Right cardiac atrium (tissue), 5 donors: ENCODE measurements at regions not wholly inside any gene's neighbourhood (a gene's known extent, or its start where the extent isn't known, plus 50 kb on each side); places are given as distances from the start of the nearest gene placed in this dataset.

Experiments
- ATAC-seq, 2 donors: fragments of 200-7000 bp; cut with Tn5 transposase; one replicate each; pipeline versions ENCODE4 v1.8.0 to v1.9.1; 2020; ENCODE audit warnings: moderate library complexity in 2 of 2, mild to moderate bottlenecking in 1 of 2
- DNase-seq, 3 donors: peaks; one replicate each; pipeline ENCODE4 v3.0.0-alpha.2; 2020
- H3K27ac ChIP-seq: one replicate; pipeline ENCODE4 v1.5.1; 2013; ENCODE audit warnings: mild to moderate bottlenecking, low read length, control low read depth, moderate library complexity
- H3K27me3 ChIP-seq: one replicate; pipeline ENCODE4 v1.6.1; 2013; ENCODE audit not compliant: control insufficient read depth, insufficient read depth
- H3K4me1 ChIP-seq: one replicate; pipeline ENCODE4 v1.6.1; 2013; ENCODE audit warnings: low read length; ENCODE audit not compliant: control insufficient read depth, insufficient read depth
- H3K4me3 ChIP-seq: one replicate; pipeline ENCODE4 v1.5.1; 2013; ENCODE audit warnings: low read length, control low read depth
- H3K9me3 ChIP-seq: one replicate; pipeline ENCODE4 v1.6.1; 2013; ENCODE audit warnings: low read length; ENCODE audit not compliant: control insufficient read depth
- WGBS: extraction: QIAGEN DNeasy Blood & Tissue Kit; methylation state at CpG from one replicate; pipeline ENCODE4 v1.1.7; 2013; 5-methylcytosine and 5-hydroxymethylcytosine counted together
- intact Hi-C, 4 donors: fragments of 100-400 bp; cut with DNase I; formaldehyde crosslinking; loops; one replicate each; pipeline versions ENCODE4 v1.11.0 to v1.14.0; 2022 to 2023
- donor health status: healthy with polysubstance abuse.
- donor health status: DM: no; HTN: yes; CAD: no.
- donor health status: DM: no; HTN: no; CAD: no.
- donor health status: DM: no; HTN: yes; CAD: no; lungs with severe emphysema.
- donor health status: DM: yes; HTN: yes; CAD: no.

DNA sequence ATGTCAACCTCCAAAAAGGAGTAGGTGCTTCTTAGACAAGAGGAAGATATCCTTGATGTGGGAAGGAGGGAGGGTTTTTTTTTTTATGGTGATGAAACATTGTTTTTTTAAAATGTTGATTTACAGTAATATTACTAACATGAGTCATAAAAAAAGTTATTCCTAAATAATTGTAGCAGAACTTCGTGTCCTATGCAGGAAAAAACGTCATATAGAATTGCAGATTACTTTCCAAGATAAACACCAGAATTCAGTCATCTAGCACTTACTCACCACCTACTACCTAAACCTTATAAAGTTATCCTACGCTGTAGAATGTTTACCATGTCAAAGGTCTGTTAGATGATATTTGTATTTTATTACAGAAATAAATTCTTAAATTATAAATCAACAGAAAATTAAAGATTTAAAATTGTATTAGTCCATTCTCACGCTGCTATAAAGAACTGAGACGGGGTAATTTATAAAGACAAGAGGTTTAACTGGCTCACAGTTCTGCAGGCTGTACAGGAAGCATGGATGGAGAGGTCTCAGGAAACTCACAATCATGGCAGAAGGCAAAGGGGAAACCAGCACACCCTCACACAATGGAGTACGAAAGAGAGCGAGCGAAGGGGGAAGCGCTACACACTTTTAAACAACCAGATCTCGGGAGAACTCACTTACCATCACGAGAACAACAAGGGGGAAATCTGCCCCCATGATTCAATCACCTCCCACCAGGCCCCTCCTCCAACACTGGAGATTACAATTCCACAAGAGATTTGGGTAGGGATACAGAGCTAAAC lies 105.2 kb upstream of the NEBL start:
- Histone ChIP-seq H3K27ac (no peak overlapping the region), H3K4me1 (no peaks in the 10 kb centered on the region), H3K27me3 (no peaks in the 10 kb centered on the region), H3K4me3 (no peak overlapping the region), H3K9me3 (no peaks in the 10 kb centered on the region)
- intact Hi-C loops: no loop called here
- DNase-seq (no peak), ATAC-seq (no peak)
- 72% methylated on average over 11 of the region's 11 CpGs for WGBS

DNA sequence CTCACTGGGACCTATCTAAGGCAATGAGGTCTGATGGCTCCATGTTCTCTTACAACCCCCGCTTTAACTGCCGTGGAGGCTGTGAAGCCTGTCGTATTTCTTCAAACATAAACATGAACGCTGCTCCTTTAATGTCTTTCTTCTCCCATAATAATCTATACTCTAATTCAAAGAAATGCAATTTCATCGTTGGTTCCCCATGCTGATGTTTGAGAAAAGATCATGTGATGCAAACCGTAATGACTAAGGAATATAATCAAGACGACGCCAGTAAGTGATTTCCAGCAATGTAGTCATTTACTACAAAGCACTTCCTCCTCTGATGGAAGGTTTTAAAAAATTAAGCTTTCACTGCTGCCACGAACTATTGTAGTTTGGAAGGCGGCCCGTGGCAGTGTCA lies 102.6 kb upstream of the NEBL start:
- intact Hi-C loops: no loop called here
- DNase-seq (no peak), ATAC-seq (no peak)
- no peaks in the 10 kb centered on the region for H3K9me3 ChIP-seq
- no peaks in the 10 kb centered on the region for H3K4me1 ChIP-seq
- WGBS: 92% methylated on average over 11 of the region's 11 CpGs
- H3K27ac ChIP-seq: no peak overlapping the region
- no peak overlapping the region for H3K4me3 ChIP-seq
- no peaks in the 10 kb centered on the region for H3K27me3 ChIP-seq

DNA sequence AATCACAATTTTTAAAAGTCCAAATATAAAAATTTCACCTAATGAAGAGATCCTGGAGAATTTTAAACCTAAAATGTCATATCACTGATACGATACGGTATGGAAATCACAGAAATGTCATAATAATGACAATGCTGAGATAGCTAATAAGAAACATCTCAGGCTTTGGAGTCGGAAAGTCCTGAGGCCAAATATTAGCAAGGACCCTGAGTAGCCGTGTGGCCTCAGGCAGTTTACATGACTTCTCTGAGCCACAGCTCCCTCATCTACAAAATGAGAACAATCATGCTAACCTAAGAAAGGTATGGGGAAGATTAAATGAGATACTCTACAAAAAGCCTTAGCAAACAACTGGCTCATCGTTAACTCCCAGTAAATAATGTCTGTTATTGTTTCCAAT lies 100.9 kb upstream of the NEBL start:
- H3K4me1 ChIP-seq: no peaks in the 10 kb centered on the region
- H3K27me3 ChIP-seq: no peaks in the 10 kb centered on the region
- DNase-seq: no peak
- no peak for ATAC-seq
- WGBS: 92% methylated on average over 5 of the region's 5 CpGs
- intact Hi-C loops: no loop called here
- no peak overlapping the region for H3K4me3 ChIP-seq
- no peak overlapping the region for H3K27ac ChIP-seq
- no peaks in the 10 kb centered on the region for H3K9me3 ChIP-seq

DNA sequence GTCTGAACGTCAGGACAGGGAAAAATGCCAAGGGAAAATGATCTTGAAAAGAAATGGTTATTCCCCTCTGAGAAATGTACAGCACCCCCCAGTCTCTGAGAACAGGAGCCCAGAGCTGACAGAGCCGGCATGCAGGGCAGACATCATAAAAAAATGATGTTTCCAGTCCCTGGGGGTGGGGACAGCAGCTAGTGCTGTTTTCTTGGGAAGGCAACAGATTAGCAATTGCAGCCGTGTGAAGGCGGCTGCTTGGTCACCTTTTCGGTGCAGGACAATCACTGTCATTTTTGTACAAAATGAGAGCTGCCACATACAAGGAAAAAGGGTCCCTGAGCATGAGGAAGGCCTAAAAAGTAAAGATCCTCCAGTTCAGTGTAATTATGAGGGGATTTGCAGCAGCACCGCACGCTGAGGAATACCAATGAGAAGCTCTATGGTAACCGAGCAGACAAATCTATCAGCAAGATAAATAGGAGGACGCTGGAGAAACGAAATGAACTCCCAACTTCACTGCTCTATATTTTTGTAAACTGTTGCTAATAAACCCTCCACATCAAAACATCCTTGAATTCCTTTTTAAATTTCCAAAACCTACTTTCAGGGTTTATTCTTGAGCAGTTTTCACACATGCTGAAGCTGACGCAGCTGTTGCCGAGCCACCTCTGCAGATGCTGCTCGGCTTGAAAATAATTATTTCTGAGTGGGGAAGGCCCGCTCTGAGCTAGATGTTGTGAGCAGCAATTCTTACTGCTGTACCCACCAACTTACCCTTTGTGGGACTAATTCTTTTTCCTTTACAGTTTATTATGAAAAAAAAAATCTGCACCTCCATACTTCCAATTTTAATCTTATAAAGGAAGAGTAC lies 98.2 kb upstream of the NEBL start:
- WGBS: 33% methylated on average over 14 of the region's 14 CpGs
- Histone ChIP-seq H3K4me1 (no peaks in the 10 kb centered on the region), H3K27me3 (no peaks in the 10 kb centered on the region), H3K4me3 (peak overlapping the region; percentile 8), H3K27ac (no peak overlapping the region), H3K9me3 (no peaks in the 10 kb centered on the region)
- DNase-seq (no peak), ATAC-seq (peak in 1 of 2 donors; percentile 33)
- intact Hi-C loops: no loop called here

DNA sequence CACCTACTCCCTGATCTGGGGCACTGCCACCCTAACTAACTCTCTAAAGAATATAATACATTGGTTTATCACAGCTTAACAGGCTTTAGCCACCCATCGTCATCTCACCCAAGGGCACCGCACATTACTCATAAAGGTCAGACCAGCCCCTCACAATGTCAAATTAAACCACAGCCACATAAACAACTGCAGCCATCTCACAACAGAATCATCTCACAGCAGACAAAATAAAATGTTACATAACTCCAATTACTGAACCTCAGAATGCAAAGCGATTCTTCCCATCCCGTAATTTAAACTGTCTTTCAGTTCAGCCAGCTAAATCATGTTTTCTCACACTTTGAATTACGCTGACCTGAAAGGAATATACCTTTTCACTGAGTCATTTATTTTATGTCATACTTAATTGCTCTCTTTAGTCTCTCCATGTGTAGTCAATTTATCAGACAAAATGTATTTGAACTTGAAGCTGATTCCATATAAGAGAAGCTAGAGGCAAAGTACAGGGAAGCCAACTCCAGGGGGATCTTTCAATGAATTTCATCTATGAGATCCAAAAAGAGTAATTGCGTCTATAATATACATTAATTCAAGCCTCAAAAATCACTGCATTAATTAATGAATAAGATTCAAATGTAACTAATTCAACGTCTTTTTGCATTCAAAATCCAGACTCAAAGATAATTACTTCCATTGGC lies 96.9 kb upstream of the NEBL start:
- 96% methylated on average over 7 of the region's 7 CpGs for WGBS
- Histone ChIP-seq H3K4me1 (no peaks in the 10 kb centered on the region), H3K4me3 (no peak overlapping the region), H3K27me3 (no peaks in the 10 kb centered on the region), H3K27ac (no peak overlapping the region), H3K9me3 (no peaks in the 10 kb centered on the region)
- no peak for DNase-seq
- ATAC-seq: no peak
- intact Hi-C loops: no loop called here

DNA sequence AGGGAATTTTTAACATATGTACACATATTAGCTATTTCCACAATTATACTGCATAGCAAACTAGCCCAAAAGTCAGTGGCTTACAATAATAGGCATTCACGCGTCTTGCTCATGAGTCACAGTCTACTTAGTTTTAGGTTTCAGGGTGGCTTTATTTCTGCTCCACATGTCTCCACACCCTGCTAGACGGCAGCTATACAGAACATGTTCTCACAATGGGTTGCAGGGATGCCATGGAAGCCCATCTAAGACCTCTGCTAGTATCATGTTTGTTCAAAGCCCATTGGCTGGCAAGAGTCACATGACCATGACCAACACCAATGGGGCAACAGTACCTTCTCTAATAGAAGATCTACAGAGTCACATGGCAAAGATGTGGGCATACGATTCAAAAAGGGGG lies 96.3 kb upstream of the NEBL start:
- Histone ChIP-seq H3K27ac (no peak overlapping the region), H3K9me3 (no peaks in the 10 kb centered on the region), H3K4me3 (no peak overlapping the region), H3K27me3 (no peaks in the 10 kb centered on the region), H3K4me1 (no peaks in the 10 kb centered on the region)
- 94% methylated on average over 4 of the region's 4 CpGs for WGBS
- intact Hi-C loops: no loop called here
- DNase-seq (no peak), ATAC-seq (no peak)

DNA sequence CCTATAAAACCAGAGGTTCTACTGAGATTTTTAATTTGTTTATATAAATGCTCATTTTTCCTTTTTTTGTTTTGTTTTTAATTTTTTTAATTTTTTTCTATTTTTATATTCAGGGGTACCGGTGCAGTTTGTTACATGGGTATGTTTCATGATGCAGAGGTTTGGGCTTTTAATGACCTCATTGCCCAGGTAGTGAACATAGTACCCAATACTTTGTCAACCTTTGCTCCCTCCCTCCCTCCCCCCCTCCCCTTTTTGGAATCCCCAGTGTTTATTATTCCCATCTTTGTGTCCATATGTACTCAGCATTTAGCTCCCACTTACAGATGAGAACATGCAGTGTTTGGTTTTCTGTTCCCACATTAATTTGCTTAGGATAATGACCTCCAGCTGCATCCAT lies 94.4 kb upstream of the NEBL start:
- DNase-seq: no peak
- WGBS: 90% methylated on average over 1 of the region's 1 CpG
- Histone ChIP-seq H3K4me1 (no peaks in the 10 kb centered on the region), H3K27me3 (no peaks in the 10 kb centered on the region), H3K4me3 (no peak overlapping the region), H3K9me3 (no peaks in the 10 kb centered on the region), H3K27ac (no peak overlapping the region)
- ATAC-seq: no peak
- intact Hi-C loops: no loop called here

DNA sequence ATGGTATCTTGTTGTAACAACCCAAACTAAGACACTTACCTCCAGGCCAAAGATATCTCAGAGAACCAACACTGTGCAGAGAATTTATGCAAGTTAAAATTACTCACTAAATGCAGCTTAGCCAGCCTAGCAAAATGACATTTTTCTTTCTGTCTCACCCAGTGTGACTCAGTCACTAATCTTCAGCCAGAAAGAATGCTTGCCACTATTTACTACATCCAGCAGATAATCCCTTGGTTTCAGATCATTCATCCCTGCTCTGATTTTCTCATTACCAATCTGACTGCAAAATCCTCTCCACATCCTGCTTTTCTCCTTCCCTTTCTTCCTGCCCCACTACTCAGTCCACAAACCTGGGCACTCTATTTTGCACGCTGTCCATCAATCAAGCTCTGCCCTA lies 93.5 kb upstream of the NEBL start:
- WGBS: 88% methylated on average over 1 of the region's 1 CpG
- DNase-seq: no peak
- Histone ChIP-seq H3K4me3 (no peak overlapping the region), H3K27me3 (no peaks in the 10 kb centered on the region), H3K4me1 (no peaks in the 10 kb centered on the region), H3K27ac (no peak overlapping the region), H3K9me3 (no peaks in the 10 kb centered on the region)
- peak in 1 of 2 donors; percentile 35 for ATAC-seq
- intact Hi-C loops: no loop called here

DNA sequence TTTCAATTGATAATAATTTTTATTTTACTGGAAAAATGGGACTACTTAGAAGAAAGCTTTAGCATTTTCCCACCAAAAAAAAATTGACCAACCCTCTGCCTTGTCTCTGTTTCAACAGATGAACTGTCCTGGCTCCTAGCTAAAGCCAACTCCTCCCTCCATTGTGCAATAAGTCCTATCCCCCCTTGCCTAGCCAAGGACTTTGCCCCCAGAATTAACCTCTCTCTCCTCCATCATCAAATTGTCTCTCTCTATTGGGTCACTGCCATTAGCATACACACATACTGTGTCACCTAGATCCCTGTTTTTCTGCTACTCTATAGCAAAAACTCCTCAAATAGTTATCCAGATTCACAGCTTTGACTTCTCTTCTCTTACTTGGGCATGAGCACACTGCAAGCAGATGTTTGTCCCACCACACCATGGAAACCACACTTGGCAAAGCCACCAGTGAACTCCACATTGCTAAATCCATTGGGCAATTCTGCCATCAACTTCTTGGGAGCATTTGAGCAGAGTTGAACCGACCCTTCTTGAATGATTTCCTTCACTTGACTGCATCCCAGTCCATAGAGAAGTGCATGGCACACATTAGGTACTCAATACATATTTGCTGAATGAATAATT lies 91.4 kb upstream of the NEBL start:
- Histone ChIP-seq H3K4me3 (no peak overlapping the region), H3K27ac (no peak overlapping the region), H3K9me3 (no peaks in the 10 kb centered on the region), H3K27me3 (no peaks in the 10 kb centered on the region), H3K4me1 (no peaks in the 10 kb centered on the region)
- intact Hi-C loops: no loop called here
- DNase-seq: peak in 1 of 3 donors; percentile 22
- ATAC-seq: peak in 1 of 2 donors; percentile 34
- 76% methylated on average over 1 of the region's 1 CpG for WGBS

DNA sequence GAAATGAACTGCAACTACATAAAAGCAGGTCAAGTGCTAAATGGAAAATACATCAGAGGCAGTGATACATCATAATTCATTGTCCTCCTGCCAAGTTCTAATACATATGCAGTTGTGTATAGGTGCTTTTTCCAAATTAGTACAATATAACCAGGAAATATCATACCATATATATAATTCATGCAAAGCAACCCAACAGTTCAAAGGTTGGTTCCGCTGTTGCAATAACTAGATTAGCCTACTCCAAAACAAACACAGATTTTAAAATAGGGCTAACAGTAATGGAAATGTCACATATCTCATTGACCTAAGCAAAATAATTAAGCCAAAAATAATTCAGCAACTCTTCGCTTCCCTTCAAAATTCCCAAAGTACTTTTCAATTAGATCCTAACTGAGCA lies 88.9 kb upstream of the NEBL start:
- peak in 1 of 2 donors; percentile 40 for ATAC-seq
- intact Hi-C loops: no loop called here
- 62% methylated on average over 2 of the region's 2 CpGs for WGBS
- Histone ChIP-seq H3K9me3 (no peaks in the 10 kb centered on the region), H3K4me1 (no peaks in the 10 kb centered on the region), H3K4me3 (no peak overlapping the region), H3K27me3 (no peaks in the 10 kb centered on the region), H3K27ac (no peak overlapping the region)
- no peak for DNase-seq

DNA sequence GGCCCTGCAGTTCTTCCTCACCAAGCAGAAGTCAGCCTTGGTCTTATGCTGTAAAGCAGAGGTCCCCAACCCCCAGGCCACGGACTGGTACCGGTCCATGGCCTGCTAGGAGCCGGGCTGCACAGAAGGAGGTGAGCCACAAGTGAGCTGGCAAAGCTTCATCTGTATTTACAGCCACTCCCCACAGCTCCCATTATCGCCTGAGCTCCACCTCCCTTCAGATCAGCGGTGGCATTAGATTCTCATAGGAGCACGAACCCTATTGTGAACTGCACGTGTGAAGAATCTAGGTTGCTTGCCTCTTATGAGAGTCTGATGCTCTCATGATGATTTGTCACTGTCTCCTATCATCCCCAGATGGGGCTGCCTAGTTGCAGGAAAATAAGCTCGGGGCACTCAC lies 87.6 kb upstream of the NEBL start:
- Histone ChIP-seq H3K27ac (no peak overlapping the region), H3K9me3 (no peaks in the 10 kb centered on the region), H3K4me3 (no peak overlapping the region), H3K27me3 (no peaks in the 10 kb centered on the region), H3K4me1 (no peaks in the 10 kb centered on the region)
- 73% methylated on average over 8 of the region's 8 CpGs for WGBS
- intact Hi-C loops: no loop called here
- DNase-seq (peak in 1 of 3 donors; percentile 27), ATAC-seq (no peak)
